ENCODE measurements at regions not wholly inside any gene's neighbourhood (a gene's known extent, or its start where the extent isn't known, plus 50 kb on each side); places are given as distances from the start of the nearest gene placed in this dataset.
"Not testable (repeated sequence)": the region's sequence is repeated elsewhere in the genome, so short reads cannot be mapped to it uniquely, and the experiment has no call there.

- not testable (repeated sequence) for TF ChIP-seq CTCF (IDR thresholded peaks at IDR 0.05; ENCODE audit: low read length); EZH2 (IDR thresholded peaks at IDR 0.05; ENCODE audit: borderline replicate concordance, low read length)
Measured at GRCh38 chrX:140214518-140214917, 249.2 kb upstream of the CXorf66 start.
